B cell (primary cell): ENCODE measurements at regions not wholly inside any gene's neighbourhood (a gene's known extent, or its start where the extent isn't known, plus 50 kb on each side); places are given as distances from the start of the nearest gene placed in this dataset.

Source experiments
- ATAC-seq: fragments of 200-7000 bp; cut with Tn5 transposase; one replicate; pipeline ENCODE4 v1.10.0; 2021; ENCODE audit warnings: low read depth, mild to moderate bottlenecking, moderate number of reproducible peaks, moderate library complexity
- CTCF ChIA-PET: fragments of 350-600 bp; sonication (Branson Sonifier 250); formaldehyde crosslinking; loops from one replicate; lab custom pipeline; 2021; ENCODE audit warnings: antibody characterized with exemption, inconsistent platforms; lab: Charles Lee
- POLR2A ChIA-PET: fragments of 350-600 bp; sonication (Branson Sonifier 250); formaldehyde crosslinking; loops from one replicate; lab custom pipeline; 2021; ENCODE audit warnings: antibody characterized with exemption; lab: Charles Lee
- DNase-seq: peaks from one replicate; pipeline ENCODE4 v3.0.0; 2013
- H2AFZ ChIP-seq: 2 replicates; pipeline ENCODE4 v1.6.1; 2012; ENCODE audit warnings: mild to moderate bottlenecking, low read depth, low read length; ENCODE audit not compliant: insufficient read depth, poor library complexity, severe bottlenecking
- H3K27ac ChIP-seq, 2 donors: 1 replicate in 1 of 2; 2 replicates in 1 of 2; pipeline ENCODE4 v1.5.1; 2012 to 2013; ENCODE audit warnings: low read length in 2 of 2, mild to moderate bottlenecking in 2 of 2, moderate library complexity in 1 of 2
- H3K27me3 ChIP-seq, 4 experiments: fragments of 200-600 bp in 1 of 4; sonication (generic) in 1 of 4; replicated peaks in 1 of 4; 1 replicate in 2 of 4; 2 replicates in 2 of 4; pipeline versions ENCODE4 v1.6.1 to v1.7.0; 2013 to 2016; ENCODE audit warnings: low read length in 3 of 4, mild to moderate bottlenecking in 2 of 4, mixed read lengths in 1 of 4, moderate library complexity in 1 of 4; ENCODE audit not compliant: insufficient read depth in 4 of 4, control insufficient read depth in 3 of 4; ENCODE audit errors: control extremely low read depth in 1 of 4
- H3K36me3 ChIP-seq, 2 experiments: replicated peaks in 1 of 2; 1 replicate in 1 of 2; 2 replicates in 1 of 2; pipeline versions ENCODE4 v1.6.1 to v1.7.1; 2013; ENCODE audit warnings: low read length in 1 of 2; ENCODE audit not compliant: insufficient read depth in 2 of 2, control insufficient read depth in 1 of 2; ENCODE audit errors: control extremely low read depth in 1 of 2, extremely low read depth in 1 of 2
- H3K4me1 ChIP-seq, 2 donors: fragments of 200-600 bp in 1 of 2; sonication (generic) in 1 of 2; 1 replicate in 1 of 2; 2 replicates in 1 of 2; pipeline versions ENCODE4 v1.5.1 to v1.6.1; 2013 to 2017; ENCODE audit warnings: low read length in 2 of 2; ENCODE audit not compliant: control insufficient read depth in 2 of 2, insufficient read depth in 2 of 2
- H3K4me2 ChIP-seq: replicated peaks from 2 replicates; pipeline ENCODE3; 2012; ENCODE audit warnings: mild to moderate bottlenecking, low read depth, low read length; ENCODE audit not compliant: poor library complexity, severe bottlenecking
- H3K4me3 ChIP-seq, 5 experiments: fragments of 200-600 bp in 1 of 5; sonication (generic) in 1 of 5; 1 replicate in 3 of 5; 2 replicates in 2 of 5; pipeline versions ENCODE4 v1.5.1 to v1.7.0; 2011 to 2016; ENCODE audit warnings: low read length in 4 of 5, mild to moderate bottlenecking in 4 of 5, low read depth in 2 of 5, control low read depth in 1 of 5, moderate library complexity in 1 of 5; ENCODE audit not compliant: insufficient read depth in 1 of 5; ENCODE audit errors: control extremely low read depth in 1 of 5, extremely low read depth in 1 of 5
- H3K79me2 ChIP-seq: fragments of 200-600 bp; sonication (generic); one replicate; pipeline ENCODE4 v1.6.0; 2016; ENCODE audit warnings: low read length; ENCODE audit not compliant: control insufficient read depth, insufficient read depth
- H3K9ac ChIP-seq: fragments of 200-600 bp; sonication (generic); 2 replicates; pipeline ENCODE4 v1.6.1; 2017; ENCODE audit warnings: mild to moderate bottlenecking, low read length, moderate library complexity
- H3K9me3 ChIP-seq, 3 donors: one replicate each; pipeline versions ENCODE4 v1.6.1 to v1.7.1; 2013; ENCODE audit warnings: low read length in 2 of 3; ENCODE audit not compliant: control insufficient read depth in 2 of 3, insufficient read depth in 1 of 3; ENCODE audit errors: control extremely low read depth in 1 of 3
- H4K20me1 ChIP-seq: 2 replicates; pipeline ENCODE4 v1.6.0; 2012; ENCODE audit warnings: mild to moderate bottlenecking, low read length; ENCODE audit not compliant: insufficient read depth, control insufficient read depth, poor library complexity, severe bottlenecking
- H3K27ac Mint-ChIP-seq: one replicate; pipeline ENCODE4 v1.8.0; 2021; ENCODE audit warnings: mixed read lengths
- H3K27me3 Mint-ChIP-seq: one replicate; pipeline ENCODE4 v1.8.0; 2021; ENCODE audit warnings: mixed read lengths
- H3K4me1 Mint-ChIP-seq: one replicate; pipeline ENCODE4 v1.8.0; 2021; ENCODE audit warnings: mixed read lengths
- H3K4me3 Mint-ChIP-seq: one replicate; pipeline ENCODE4 v1.8.0; 2021; ENCODE audit warnings: mixed read lengths
- H3K9me3 Mint-ChIP-seq: one replicate; pipeline ENCODE4 v1.8.0; 2022; ENCODE audit warnings: mixed read lengths; ENCODE audit not compliant: insufficient read depth
- EZH2 ChIP-seq: IDR thresholded peaks from 2 replicates; pipeline ENCODE4 v1.6.1; 2012; ENCODE audit warnings: borderline replicate concordance, low read depth, mild to moderate bottlenecking, moderate library complexity, low read length; ENCODE audit not compliant: insufficient read depth, poor library complexity, severe bottlenecking
- whole genome bisulfite sequencing: methylation state at CpG from one replicate; pipeline ENCODE4 v1.1.5; 2013; ENCODE audit warnings: missing lambda C conversion rate; ENCODE audit not compliant: insufficient coverage; 5-methylcytosine and 5-hydroxymethylcytosine counted together
- intact Hi-C: fragments of 100-400 bp; cut with micrococcal nuclease; formaldehyde crosslinking; loops from one replicate; pipeline ENCODE4 v1.10.0; 2022
- TF ChIP-seq, protein P1 (sequence below): fragments of 200-600 bp; IDR thresholded peaks from one replicate; pipeline ENCODE4 v1.8.0; 2022; ENCODE audit warnings: antibody characterized with exemption, mild to moderate bottlenecking

DNA sequence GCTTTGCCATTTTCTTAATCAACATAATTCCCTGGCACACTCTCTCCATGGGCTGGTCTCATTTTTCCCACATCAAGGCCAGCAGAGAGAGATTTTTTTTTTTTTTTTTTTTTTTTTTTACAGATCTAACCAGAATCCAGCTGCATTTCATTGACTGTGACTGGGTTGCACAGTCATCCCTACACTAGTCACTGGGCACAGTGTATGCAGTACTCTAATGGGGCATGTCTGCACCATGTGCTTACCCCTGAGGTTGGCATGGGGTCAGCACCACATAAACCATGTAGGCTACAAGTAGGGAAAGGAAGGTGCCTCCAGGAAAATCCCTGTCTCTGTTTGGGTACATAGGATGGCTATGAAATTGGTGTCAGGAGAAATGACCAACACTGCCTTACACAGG is 64.1 kb upstream of the LRP8 start:
- intact Hi-C loops, result loop anchor here (2.0 to 5.0 kb wide), 2 partner anchors 65 to 210 kb away; no protein-coding TSS in a partner anchor
- Histone ChIP-seq H3K4me1 (peaks cover 9 to 13% of the 10 kb centered on the region in 2 donors), H3K36me3 (no peaks in the 10 kb centered on the region), H2AFZ (no peak overlapping the region), H3K4me3 (no peak overlapping the region), H3K9me3 (peaks cover 0 to 2% (median 0%) of the 10 kb centered on the region in 3 donors), H4K20me1 (no peaks in the 10 kb centered on the region), H3K27ac (no peak overlapping the region), H3K27me3 (no peaks in the 10 kb centered on the region), H3K4me2 (no peak overlapping the region), H3K9ac (no peak overlapping the region), H3K79me2 (no peaks in the 10 kb centered on the region)
- no peak for TF ChIP-seq EZH2
- TF ChIP-seq, protein P1, sequence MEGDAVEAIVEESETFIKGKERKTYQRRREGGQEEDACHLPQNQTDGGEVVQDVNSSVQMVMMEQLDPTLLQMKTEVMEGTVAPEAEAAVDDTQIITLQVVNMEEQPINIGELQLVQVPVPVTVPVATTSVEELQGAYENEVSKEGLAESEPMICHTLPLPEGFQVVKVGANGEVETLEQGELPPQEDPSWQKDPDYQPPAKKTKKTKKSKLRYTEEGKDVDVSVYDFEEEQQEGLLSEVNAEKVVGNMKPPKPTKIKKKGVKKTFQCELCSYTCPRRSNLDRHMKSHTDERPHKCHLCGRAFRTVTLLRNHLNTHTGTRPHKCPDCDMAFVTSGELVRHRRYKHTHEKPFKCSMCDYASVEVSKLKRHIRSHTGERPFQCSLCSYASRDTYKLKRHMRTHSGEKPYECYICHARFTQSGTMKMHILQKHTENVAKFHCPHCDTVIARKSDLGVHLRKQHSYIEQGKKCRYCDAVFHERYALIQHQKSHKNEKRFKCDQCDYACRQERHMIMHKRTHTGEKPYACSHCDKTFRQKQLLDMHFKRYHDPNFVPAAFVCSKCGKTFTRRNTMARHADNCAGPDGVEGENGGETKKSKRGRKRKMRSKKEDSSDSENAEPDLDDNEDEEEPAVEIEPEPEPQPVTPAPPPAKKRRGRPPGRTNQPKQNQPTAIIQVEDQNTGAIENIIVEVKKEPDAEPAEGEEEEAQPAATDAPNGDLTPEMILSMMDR, result no peak
- Mint-ChIP-seq H3K4me3 (no peak overlapping the region), H3K27ac (no peak overlapping the region), H3K27me3 (no peaks in the 10 kb centered on the region), H3K9me3 (peaks cover 3% of the 10 kb centered on the region), H3K4me1 (peaks cover 16% of the 10 kb centered on the region)
- no peak for ATAC-seq
- ChIA-PET CTCF (interaction anchor here (1.3 to 12.9 kb wide), 8 partner anchors 11 to 123 kb away, joined by 3 to 350 read pairs (median 15); no protein-coding TSS in a partner anchor), POLR2A (interaction anchor here (0.7 kb wide), 1 partner anchor 22 kb away, joined by 3 read pairs; no protein-coding TSS in a partner anchor)
- DNase-seq, result no peak

GRCh38 chr1:53392460-53392859 is 64.6 kb upstream of the LRP8 start:
- WGBS, result 94% methylated on average over 13 of the region's 13 CpGs
- ChIA-PET POLR2A (interaction anchor here (0.7 kb wide), 1 partner anchor 23 kb away, joined by 3 read pairs; no protein-coding TSS in a partner anchor), CTCF (interaction anchor here (0.9 to 12.9 kb wide), 19 partner anchors 8 to 361 kb away, joined by 3 to 350 read pairs (median 6); no protein-coding TSS in a partner anchor)
- Histone ChIP-seq H3K27ac (no peak overlapping the region), H3K4me2 (no peak overlapping the region), H3K9ac (no peak overlapping the region), H3K79me2 (no peaks in the 10 kb centered on the region), H3K36me3 (no peaks in the 10 kb centered on the region), H4K20me1 (no peaks in the 10 kb centered on the region), H3K4me3 (no peak overlapping the region), H3K4me1 (peaks cover 9 to 13% of the 10 kb centered on the region in 2 donors), H3K27me3 (no peaks in the 10 kb centered on the region), H2AFZ (no peak overlapping the region), H3K9me3 (no peaks in the 10 kb centered on the region)
- H3K4me1 Mint-ChIP-seq, result peaks cover 16% of the 10 kb centered on the region
- no peak for DNase-seq
- ATAC-seq, result no peak
- no peaks in the 10 kb centered on the region for H3K9me3 Mint-ChIP-seq
- H3K4me3 Mint-ChIP-seq, result no peak overlapping the region
- no peak overlapping the region for H3K27ac Mint-ChIP-seq
- intact Hi-C loops, result loop anchor here (2.0 to 5.0 kb wide), 2 partner anchors 66 to 210 kb away; no protein-coding TSS in a partner anchor
- no peaks in the 10 kb centered on the region for H3K27me3 Mint-ChIP-seq
- no peak for TF ChIP-seq EZH2
- TF ChIP-seq, protein P1, result no peak
